HG03039 (cell line): ENCODE measurements at regions not wholly inside any gene's neighbourhood (a gene's known extent, or its start where the extent isn't known, plus 50 kb on each side); places are given as distances from the start of the nearest gene placed in this dataset.
A peak's percentile ranks its signal among the peaks of the same experiment; 100 is the strongest.
"Not testable (repeated sequence)": the region's sequence is repeated elsewhere in the genome, so short reads cannot be mapped to it uniquely, and the experiment has no call there.

ENCODE experiments used
- ATAC-seq: cut with Tn5 transposase; IDR thresholded peaks from one replicate; pipeline ENCODE4 v1.9.1; 2021; ENCODE audit warnings: mild to moderate bottlenecking, moderate library complexity; ENCODE audit not compliant: unreplicated experiment

DNA sequence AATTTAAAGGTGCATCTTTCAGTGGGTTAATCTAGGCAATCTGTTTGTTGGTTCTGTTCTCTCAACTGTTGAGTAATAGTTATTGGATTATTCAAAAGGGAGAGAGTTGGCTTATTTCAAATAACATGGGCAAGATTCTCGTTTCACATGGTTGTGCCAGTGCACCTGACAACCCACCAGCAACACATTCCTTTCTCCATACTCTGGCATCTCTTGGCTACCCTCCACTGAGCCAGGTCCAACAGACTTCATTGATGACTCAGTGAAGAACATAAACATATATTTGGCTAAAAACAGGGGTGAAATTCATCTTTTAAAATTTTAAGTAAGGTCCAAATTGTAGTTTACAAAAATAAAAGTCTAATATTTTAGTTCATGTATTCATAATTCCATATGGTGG lies 967.2 kb downstream of the RPA4 start:
- no peak for ATAC-seq

GRCh38 chrX:97854086-97854485 lies 970.4 kb downstream of the RPA4 start:
- no peak for ATAC-seq

- no peak for ATAC-seq
Observed at GRCh38 chrX:97858592-97858991, 974.9 kb downstream of the RPA4 start.

- ATAC-seq: no peak
Observed at GRCh38 chrX:97860226-97860625, 976.5 kb downstream of the RPA4 start.

DNA sequence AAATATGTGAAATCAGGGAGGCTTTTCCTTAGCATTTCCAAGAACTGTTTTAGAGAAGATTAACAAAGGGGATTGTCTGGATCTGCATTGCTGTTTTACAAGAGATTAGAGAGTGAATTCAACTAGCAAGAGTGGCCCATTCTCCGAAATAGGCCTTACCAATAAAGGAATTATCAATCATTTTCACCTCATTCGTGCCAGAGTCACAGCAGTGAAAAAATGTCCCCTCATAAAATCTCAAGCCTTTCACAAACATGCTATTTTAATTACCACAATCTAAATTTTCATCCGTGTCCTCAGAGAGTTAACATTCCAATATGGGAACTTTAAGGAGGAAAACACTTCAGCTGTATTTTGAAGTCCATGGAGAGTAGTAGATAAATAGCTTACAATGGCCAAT lies 979.6 kb downstream of the RPA4 start:
- no peak for ATAC-seq

DNA sequence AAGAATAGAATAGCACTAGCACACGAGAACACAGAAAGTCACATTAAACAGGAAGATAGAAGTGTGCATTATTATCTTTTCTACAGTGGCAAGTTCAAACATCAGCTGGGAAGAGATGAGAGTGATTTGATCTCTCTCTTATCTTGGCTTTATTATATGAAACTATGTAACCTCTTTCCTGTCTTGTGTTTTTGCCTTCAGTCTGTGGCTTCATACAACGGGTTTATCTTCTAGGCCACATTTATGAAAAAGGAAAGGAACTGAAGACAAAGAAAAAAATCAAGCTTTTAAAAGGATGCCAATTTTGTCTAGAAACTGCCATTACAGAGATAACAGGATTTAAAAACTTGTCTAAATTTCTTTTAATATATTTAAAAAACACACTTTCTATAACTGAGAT lies 983.6 kb downstream of the RPA4 start:
- ATAC-seq: no peak

GRCh38 chrX:97876697-97877407 lies 993.1 kb downstream of the RPA4 start:
- no peak for ATAC-seq

- ATAC-seq: no peak
Observed at GRCh38 chrX:97882306-97882705, 998.6 kb downstream of the RPA4 start.

GRCh38 chrX:97895751-97896150 lies 1012.0 kb downstream of the RPA4 start:
- no peak for ATAC-seq

DNA sequence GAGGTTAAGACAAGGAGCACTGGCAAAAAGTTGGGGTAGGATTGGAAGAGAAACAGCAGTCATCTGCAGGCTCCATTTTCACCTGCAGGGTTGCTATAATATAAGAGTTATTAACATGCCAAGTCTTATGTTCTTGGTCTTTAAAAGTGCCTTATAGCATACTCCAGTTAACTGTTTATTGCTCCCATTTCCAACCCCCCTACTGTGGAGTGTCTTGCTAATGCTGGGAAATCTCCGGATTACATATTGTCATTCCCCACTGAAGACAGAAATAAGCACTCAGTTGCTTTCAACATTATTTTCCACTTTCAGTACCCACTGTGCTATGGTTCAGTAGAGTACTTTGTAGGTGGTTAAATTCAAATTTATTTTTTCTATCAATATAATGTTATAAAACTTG lies 1014.3 kb downstream of the RPA4 start:
- ATAC-seq: no peak

- no peak for ATAC-seq
Observed at GRCh38 chrX:97898798-97899197, 1015.1 kb downstream of the RPA4 start.

- ATAC-seq: no peak
Observed at GRCh38 chrX:97907791-97908190, 1024.1 kb downstream of the RPA4 start.

DNA sequence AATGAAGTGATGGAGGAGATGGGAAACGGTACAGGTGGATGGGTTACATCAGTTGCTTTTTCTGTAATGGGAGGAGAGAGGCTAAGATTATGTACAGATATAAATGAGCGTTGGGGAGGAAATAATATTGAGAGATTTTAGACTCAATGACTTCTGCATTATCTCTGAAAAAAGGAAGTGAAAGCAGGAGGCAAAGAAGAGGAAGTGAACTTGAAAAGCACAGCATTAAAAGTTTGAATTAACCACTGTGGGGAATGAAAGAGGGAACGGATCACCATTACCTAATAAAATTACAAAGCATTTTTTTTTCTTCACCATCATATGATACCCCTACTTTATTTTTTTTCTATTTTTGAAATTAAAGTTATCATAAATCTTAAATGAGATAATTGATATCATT lies 1025.5 kb downstream of the RPA4 start:
- peak; percentile 89 for ATAC-seq

DNA sequence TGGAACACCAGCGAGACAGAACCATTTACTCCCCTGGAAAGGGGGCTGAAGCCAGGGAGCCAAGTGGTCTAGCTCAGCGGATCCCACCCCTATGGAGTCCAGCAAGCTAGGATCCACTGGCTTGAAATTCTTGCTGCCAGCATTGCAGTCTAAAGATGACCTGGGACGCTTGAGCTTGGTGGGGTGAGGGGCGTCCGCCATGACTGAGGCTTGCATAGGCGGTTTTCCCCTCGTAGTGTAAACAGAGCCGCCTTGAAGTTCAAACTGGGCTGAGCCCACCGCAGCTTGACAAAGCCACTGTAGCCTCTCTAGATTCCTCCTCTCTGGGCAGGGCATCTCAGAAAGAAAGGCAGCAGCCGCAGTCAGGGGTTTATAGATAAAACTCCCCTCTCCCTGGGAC lies 1031.7 kb downstream of the RPA4 start:
- not testable (repeated sequence) for ATAC-seq

DNA sequence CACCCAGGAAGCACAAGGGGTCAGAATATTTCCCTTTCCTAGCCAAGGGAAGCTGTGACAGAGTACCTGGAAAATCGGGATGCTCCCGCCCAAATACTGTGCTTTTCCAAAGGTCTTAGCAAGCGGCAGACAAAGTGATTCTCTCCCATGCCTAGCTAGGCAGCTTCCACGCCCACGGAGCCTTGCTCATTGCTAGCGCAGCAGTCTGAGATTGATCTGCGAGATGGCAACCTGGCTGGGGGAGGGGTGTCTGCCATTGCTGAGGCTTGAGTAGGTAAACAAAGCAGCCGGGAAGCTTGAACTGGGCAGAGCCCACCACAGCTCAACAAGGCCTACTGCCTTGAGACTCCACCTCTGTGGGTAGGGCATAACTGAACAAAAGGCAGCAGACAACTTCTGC lies 1037.5 kb downstream of the RPA4 start:
- ATAC-seq: not testable (repeated sequence)

DNA sequence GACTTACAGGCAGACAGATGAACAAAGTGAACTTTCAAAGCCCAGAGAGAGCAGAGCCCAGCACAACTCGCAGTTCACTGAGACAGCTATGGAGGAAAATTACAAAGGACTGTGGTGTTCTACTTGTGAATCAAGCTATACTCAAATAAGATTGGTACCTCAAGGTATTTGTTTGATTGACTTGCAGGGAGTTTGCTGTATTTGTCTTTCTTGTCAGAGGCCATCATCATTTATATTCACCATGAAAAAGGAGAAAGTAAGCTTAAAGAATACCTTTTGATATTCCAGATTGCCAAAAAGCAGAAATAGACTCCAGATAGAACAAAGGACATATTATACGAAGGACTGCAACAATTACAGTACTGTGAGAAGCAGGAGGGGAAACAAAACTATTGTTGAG lies 1047.9 kb downstream of the RPA4 start:
- no peak for ATAC-seq

DNA sequence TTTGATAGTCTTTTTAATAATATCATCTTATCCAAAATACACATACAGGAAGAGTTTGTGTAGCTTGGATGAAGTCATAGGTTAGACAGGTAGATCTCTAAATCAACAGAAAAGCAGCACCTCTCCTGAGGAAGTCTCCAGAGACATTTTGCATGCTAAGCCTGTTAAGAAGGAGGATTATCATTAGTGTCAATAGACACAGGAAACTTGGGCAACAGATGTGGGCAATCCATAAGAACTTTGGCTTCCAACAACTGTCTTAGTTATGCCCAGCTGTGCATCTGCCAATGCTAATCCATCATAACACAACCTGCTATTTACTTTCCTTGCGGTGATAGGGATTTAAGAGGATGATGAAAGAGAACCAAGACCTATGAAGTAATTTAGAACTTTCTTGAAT lies 1052.6 kb downstream of the RPA4 start:
- ATAC-seq: no peak

- no peak for ATAC-seq
Observed at GRCh38 chrX:97938706-97939105, 1055.0 kb downstream of the RPA4 start.

- no peak for ATAC-seq
Observed at GRCh38 chrX:97968376-97969163, 1084.9 kb downstream of the RPA4 start.

GRCh38 chrX:97984641-97985040 lies 1100.9 kb downstream of the RPA4 start:
- no peak for ATAC-seq

DNA sequence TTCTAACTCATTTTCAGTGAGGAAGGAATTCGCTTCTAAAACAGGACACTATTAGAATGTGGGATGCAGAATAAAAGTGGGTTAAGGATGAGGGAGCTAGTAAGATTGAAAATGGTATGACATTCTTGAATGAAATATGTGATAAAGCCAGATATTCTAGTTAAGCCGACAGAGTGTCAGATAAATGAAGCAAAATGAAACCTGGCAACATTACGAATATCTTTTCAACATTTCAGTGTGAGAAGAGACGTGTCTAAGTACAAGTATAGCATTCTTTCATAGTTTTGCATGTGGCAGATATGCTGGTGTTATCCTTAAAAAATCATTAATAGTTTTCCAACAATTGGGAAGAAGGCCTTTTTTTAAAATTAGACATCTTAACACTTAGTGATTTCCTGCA lies 1101.4 kb downstream of the RPA4 start:
- no peak for ATAC-seq

GRCh38 chrX:97987979-97988378 lies 1104.3 kb downstream of the RPA4 start:
- ATAC-seq: no peak
